RWPE1 (cell line): ENCODE measurements at regions not wholly inside any gene's neighbourhood (a gene's known extent, or its start where the extent isn't known, plus 50 kb on each side); places are given as distances from the start of the nearest gene placed in this dataset.

Source experiments
- CTCF ChIA-PET: fragments of 350-600 bp; sonication (Branson Sonifier 250); formaldehyde crosslinking; extraction: SDS; loops from one replicate; lab custom pipeline; 2021; lab: Yijun Ruan, JAX
- POLR2A ChIA-PET: fragments of 400-600 bp; formaldehyde crosslinking; extraction: SDS; loops from one replicate; lab custom pipeline; 2020; ENCODE audit warnings: antibody characterized with exemption; ENCODE audit not compliant: low non-redundant PET; lab: Yijun Ruan, JAX
- DNase-seq: peaks from one replicate; pipeline ENCODE4 v3.0.0; 2012; ENCODE audit warnings: low spot score
- H3K27ac ChIP-seq: fragments of 450-650 bp; 2 replicates; pipeline ENCODE4 v1.5.1; 2017
- CTCF ChIP-seq: fragments of 450-650 bp; conservative IDR thresholded peaks from 2 replicates; pipeline ENCODE4 v1.5.1; 2017; ENCODE audit warnings: low read depth, mild to moderate bottlenecking

DNA sequence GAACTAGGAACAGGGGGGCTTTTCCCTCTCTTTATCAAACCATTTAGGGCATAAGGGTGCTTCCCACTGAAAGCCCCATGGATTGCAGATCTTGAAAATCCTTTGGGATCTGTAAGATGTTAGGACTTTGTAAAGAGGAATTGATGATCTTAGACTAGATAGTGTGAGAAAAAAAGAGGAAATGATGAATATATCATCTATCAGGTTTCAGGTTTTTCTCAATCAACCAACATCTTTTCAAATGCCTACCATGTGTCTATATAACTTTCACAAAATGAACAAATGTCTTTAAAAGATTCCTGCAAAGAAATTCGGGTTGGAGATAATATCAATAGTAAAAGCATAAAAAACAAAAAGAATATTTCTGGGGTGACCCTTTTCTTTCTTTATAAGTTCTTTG, 50.1 kb downstream of the KCNC4 start:
- POLR2A ChIA-PET = no interaction called here
- DNase-seq = no peak
- H3K27ac ChIP-seq = no peak overlapping the region
- no peak for TF ChIP-seq CTCF
- CTCF ChIA-PET = interaction anchor here (0.6 kb wide), 1 partner anchor 20 kb away, joined by 3 read pairs; no protein-coding TSS in a partner anchor

DNA sequence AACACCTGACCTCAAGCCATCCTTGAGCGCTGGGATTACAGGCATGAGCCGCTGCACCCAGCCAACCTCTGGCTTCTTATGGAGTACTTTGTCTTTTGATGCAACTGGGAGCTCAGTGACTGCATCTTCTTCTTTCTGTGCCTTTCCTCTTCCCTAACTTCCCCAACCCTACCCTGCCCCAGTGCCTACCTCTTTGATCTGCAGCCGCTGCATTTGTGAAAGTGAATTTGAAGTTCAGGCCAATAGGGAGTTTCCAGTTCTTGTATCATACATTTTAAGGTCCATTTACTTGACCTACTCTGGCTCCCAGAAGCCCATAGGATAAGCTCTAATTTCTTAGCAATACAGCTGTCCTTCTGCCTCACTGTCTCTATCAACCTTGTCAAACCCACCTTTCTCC, 52.2 kb downstream of the KCNC4 start:
- ChIA-PET CTCF (interaction anchor here (0.6 kb wide), 1 partner anchor 702 kb away, joined by 3 read pairs; no protein-coding TSS in a partner anchor), POLR2A (no interaction called here)
- DNase-seq = no peak
- no peak for TF ChIP-seq CTCF
- no peak overlapping the region for H3K27ac ChIP-seq

DNA sequence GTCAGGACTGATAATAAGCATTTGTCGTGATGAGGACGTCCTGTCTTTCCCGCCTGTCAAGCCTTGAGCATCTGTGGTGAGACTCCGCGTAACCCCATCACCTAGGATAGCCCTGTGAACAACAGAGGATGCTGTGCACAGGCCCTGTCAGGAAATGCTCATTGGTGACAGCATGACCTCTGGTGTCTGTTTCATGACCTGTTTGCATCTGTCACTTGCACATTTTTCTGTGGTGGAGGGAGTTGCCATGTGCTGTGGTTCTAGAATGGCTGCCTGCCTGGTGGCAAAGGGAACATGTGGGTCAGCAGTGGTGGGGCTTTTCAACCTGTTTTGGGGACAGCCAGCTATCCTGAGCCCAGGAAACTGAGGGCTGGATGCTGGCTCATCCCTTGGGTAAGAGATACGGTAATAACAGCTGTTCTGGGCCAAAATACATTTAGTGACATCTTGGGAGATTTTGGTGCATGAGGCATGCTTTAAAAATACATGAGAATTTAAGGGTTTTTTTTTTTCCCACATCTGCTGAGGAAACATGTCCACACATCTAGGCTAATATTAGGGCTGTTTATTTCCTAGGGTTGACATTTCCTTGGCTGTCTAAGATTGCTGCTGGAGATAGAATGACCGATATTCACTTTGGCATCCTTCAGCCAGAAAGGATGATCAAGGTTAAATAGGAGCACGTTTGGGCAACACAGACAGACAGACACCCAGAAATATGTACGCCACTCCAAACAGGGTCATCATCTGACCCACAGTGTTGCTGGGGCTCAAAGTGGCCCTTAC, 52.9 kb downstream of the KCNC4 start:
- POLR2A ChIA-PET = no interaction called here
- DNase-seq = no peak
- CTCF ChIA-PET = interaction anchor here (0.6 kb wide), 1 partner anchor 701 kb away, joined by 3 read pairs; no protein-coding TSS in a partner anchor
- H3K27ac ChIP-seq = no peak overlapping the region
- no peak for TF ChIP-seq CTCF

DNA sequence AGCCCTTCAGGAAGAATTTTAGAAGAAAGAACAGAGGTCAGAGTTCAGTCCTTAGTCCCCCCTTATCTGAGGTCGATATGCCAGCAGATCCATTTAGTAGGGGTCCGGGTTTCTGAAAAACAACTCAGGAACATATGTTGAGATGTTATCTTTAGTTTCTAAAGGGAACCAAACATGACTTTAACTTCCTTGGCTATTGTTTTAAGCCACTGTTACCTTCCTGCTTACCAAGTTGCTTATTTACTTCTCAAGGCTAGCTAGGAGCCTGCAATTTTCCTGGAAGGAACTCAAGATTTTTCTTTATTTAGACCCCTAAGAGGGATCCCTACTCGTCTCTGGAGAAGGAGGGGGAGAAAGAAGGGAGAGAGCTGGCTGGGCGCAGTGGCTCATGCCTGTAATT, 54.3 kb downstream of the KCNC4 start:
- no peak for DNase-seq
- POLR2A ChIA-PET = no interaction called here
- CTCF ChIA-PET = no interaction called here
- TF ChIP-seq CTCF = no peak
- H3K27ac ChIP-seq = no peak overlapping the region

GRCh38 chr1:110265186-110265585, 55.1 kb downstream of the KCNC4 start:
- DNase-seq = no peak
- no peak overlapping the region for H3K27ac ChIP-seq
- ChIA-PET POLR2A (no interaction called here), CTCF (no interaction called here)
- no peak for TF ChIP-seq CTCF

- no peak overlapping the region for H3K27ac ChIP-seq
- ChIA-PET POLR2A (no interaction called here), CTCF (no interaction called here)
- no peak for DNase-seq
- TF ChIP-seq CTCF = no peak
These were observed 56.7 kb downstream of the KCNC4 start for GRCh38 chr1:110266834-110267233.
